ENCODE measurements at regions not wholly inside any gene's neighbourhood (a gene's known extent, or its start where the extent isn't known, plus 50 kb on each side); places are given as distances from the start of the nearest gene placed in this dataset.

DNA sequence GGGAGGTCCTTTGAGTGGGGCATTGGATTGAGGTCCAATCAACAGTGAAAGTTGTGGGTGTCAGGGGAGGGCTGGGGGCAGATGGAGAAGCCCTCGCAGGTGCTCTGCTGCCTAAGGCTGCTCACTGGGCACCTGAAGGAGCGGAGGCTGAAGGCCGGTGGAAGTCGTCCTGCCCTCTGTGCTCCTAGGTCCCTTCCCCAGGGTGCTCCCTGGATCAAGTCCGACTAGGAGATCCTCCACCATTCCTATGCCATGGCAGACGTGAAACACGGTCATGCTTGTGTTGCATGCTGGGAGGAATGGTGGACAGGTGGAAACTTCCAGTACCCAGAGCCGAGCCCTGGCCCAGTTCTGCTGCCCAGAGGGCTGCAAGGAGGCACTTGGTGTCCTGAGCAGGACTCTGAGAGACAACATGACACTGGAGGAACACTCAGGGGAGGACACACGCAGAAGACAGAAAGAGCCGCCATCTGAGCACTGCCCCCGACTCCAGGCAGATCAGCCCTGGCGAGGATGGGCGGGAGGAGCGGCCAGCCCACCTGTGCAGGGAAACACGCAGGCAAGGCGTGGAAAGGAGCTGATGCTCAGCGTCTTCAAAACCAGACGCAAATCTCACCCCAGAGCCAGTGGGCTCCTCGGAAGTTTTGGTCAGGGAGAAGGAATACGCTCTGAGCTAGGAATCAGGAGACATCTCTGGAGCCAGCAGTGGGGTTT, 786.8 kb downstream of the BRD1 start (continued):
- TF ChIP-seq, protein P1, sequence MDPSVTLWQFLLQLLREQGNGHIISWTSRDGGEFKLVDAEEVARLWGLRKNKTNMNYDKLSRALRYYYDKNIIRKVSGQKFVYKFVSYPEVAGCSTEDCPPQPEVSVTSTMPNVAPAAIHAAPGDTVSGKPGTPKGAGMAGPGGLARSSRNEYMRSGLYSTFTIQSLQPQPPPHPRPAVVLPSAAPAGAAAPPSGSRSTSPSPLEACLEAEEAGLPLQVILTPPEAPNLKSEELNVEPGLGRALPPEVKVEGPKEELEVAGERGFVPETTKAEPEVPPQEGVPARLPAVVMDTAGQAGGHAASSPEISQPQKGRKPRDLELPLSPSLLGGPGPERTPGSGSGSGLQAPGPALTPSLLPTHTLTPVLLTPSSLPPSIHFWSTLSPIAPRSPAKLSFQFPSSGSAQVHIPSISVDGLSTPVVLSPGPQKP (IDR thresholded peaks at IDR 0.05; ENCODE audit: borderline replicate concordance, low read depth, low read length) = no peak
- no peak for TF ChIP-seq FOS (IDR thresholded peaks at IDR 0.05; ENCODE audit: low read depth, low read length)
- TF ChIP-seq RAD21 (IDR thresholded peaks at IDR 0.05; ENCODE audit: low read length) = no peak
- no peak for TF ChIP-seq POLR2A (IDR thresholded peaks at IDR 0.05; ENCODE audit: low read depth, low read length)

DNA sequence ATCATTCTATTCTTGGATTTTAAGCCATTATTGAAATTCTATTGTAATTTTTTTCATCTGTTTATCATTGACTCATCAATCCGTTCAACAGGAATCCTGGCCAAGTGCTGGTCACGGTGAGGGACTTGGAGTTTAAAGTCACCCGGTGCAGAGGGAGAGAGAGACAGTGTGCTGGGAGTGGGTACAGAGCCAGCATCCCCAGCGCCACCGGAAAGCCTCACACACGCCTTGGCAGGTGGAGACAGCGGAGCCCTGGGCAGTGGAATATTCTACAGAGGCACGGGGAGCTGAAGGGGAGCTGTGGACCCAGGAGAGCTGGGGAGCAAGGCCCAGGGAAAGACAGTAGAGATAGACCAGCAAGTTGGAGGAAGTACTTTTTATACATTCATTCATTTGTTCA, 787.6 kb downstream of the BRD1 start:
- no peak overlapping the region for H2BK5ac ChIP-seq (ENCODE audit: low read depth, low read length, poor library complexity, severe bottlenecking)
- no peak overlapping the region for H3K4me2 ChIP-seq (ENCODE audit: low read depth, low read length)
- no peak overlapping the region for H3K27ac ChIP-seq (ENCODE audit: insufficient read depth, low read length)
- no TSS peak for BruUV-seq (replicated peaks)
- no peak overlapping the region for H3K56ac ChIP-seq (ENCODE audit: extremely low read depth, insufficient read depth, low read length)
- TF ChIP-seq SMC3 (IDR thresholded peaks at IDR 0.05; ENCODE audit: low read depth, low read length) (no peak), FOS (IDR thresholded peaks at IDR 0.05; ENCODE audit: low read depth, low read length) (no peak), RCOR1 (IDR thresholded peaks at IDR 0.05; ENCODE audit: insufficient replicate concordance, low read length) (no peak), RAD21 (IDR thresholded peaks at IDR 0.05; ENCODE audit: low read length) (no peak), CHD1 (IDR thresholded peaks at IDR 0.05; ENCODE audit: low read depth, low read length) (no peak), RFX5 (IDR thresholded peaks at IDR 0.05; ENCODE audit: low read depth, low read length) (no peak)
- ATAC-seq (ENCODE audit: low read depth) (no peak), DNase-seq (no peak)
- no peak overlapping the region for H4K8ac ChIP-seq (ENCODE audit: low read depth in 2 of 2, low read length in 2 of 2)
- no peak overlapping the region for H2BK120ac ChIP-seq (ENCODE audit: low read depth, low read length)
- no peak overlapping the region for H3K4ac ChIP-seq (ENCODE audit: low read depth, low read length)
- H3K4me1 ChIP-seq (ENCODE audit: control insufficient read depth, insufficient read depth, low read length) = no peaks in the 10 kb centered on the region
- in situ Hi-C loops (cut with MboI; ENCODE audit: low sequenced_read_pairs) = no loop called here
- H3K9me3 ChIP-seq (ENCODE audit: control insufficient read depth, insufficient read depth, low read length) = peaks cover 59% of the 10 kb centered on the region
- no peak overlapping the region for H3K4me3 ChIP-seq (ENCODE audit: insufficient read depth, low read depth, low read length)
- no peaks in the 10 kb centered on the region for H3K9me1 ChIP-seq (ENCODE audit: insufficient read depth, low read length)
- H3K27me3 ChIP-seq (ENCODE audit: control insufficient read depth, insufficient read depth, low read length) = no peaks in the 10 kb centered on the region
- no peaks in the 10 kb centered on the region for H4K20me1 ChIP-seq (ENCODE audit: insufficient read depth, low read length)
- WGBS, 2 experiments (ENCODE audit: extremely low coverage in 2 of 2, insufficient read length in 1 of 2) = 77% methylated on average over 4 of the region's 8 CpGs; no CpG with 5 or more reads in 1 of the 2 experiments
- H2BK20ac ChIP-seq (ENCODE audit: low read depth, low read length) = no peak overlapping the region
- H2AFZ ChIP-seq (replicated peaks; ENCODE audit: low read length, poor library complexity) = no peak overlapping the region
- H2BK15ac ChIP-seq (ENCODE audit: low read depth, low read length) = no peak overlapping the region
- no peaks in the 10 kb centered on the region for H3K36me3 ChIP-seq (ENCODE audit: control insufficient read depth, insufficient read depth, low read length)
- H3K14ac ChIP-seq (replicated peaks; ENCODE audit: low read depth, low read length) = no peak overlapping the region
- no peak overlapping the region for H4K5ac ChIP-seq (ENCODE audit: low read depth, low read length)
- no peak overlapping the region for H3K9ac ChIP-seq (ENCODE audit: low read depth, low read length)
- no peaks in the 10 kb centered on the region for H3K79me1 ChIP-seq (ENCODE audit: low read depth in 1 of 2, low read length in 2 of 2)
- H2AK5ac ChIP-seq (ENCODE audit: low read depth, low read length) = no peak overlapping the region
- dilution Hi-C loops (cut with HindIII; ENCODE audit: low sequenced_read_pairs, unreplicated experiment) = no loop called here
- ChIA-PET CTCF (no interaction called here), POLR2A (ENCODE audit: unreplicated experiment) (no interaction called here)
- no peak overlapping the region for H4K91ac ChIP-seq (ENCODE audit: insufficient read depth, low read depth, low read length)
- intact Hi-C loops (cut with micrococcal nuclease) = no loop called here
- H3K18ac ChIP-seq (ENCODE audit: low read depth, low read length) = no peak overlapping the region
- H2AK9ac ChIP-seq (replicated peaks; ENCODE audit: low read depth, low read length, poor library complexity) = no peak overlapping the region
- H3K23ac ChIP-seq (ENCODE audit: low read depth, low read length) = no peak overlapping the region

All from IMR-90 (cell line).